CD4-positive, alpha-beta T cell treated with Interleukin-12 subunit alpha and Interleukin-12 subunit beta, for 1 hour (primary cell): ENCODE measurements at regions not wholly inside any gene's neighbourhood (a gene's known extent, or its start where the extent isn't known, plus 50 kb on each side); places are given as distances from the start of the nearest gene placed in this dataset.

Experiments
- DNase-seq: peaks from one replicate; pipeline ENCODE4 v3.0.0-alpha.2; 2020

- DNase-seq: no peak
These were observed 50.8 kb upstream of the NAV2 start for GRCh38 chr11:19661827-19662226.

DNA sequence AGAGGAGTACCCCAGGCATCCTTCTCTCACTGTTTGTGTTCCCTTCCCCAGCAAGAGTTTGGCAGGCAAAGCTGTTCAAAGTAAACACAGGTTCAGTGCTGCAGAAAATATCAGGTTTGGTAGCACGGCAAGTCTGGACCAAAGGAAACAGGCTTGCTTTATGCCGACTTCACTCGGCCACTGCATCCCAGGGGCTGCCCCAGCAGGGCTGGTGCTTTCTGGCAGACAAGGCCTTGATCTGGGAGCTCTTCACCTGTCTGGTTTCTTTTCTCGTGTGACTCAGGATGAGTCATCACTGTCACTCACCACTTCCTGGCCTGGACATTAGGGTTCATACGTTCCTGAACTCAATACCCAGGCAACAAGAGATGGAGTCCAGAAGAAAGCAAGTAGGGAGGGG, 52.6 kb upstream of the NAV2 start:
- DNase-seq: peak; percentile 4

GRCh38 chr11:19659529-19659928, 53.1 kb upstream of the NAV2 start:
- DNase-seq: no peak

GRCh38 chr11:19658344-19658743, 54.3 kb upstream of the NAV2 start:
- DNase-seq: no peak

DNA sequence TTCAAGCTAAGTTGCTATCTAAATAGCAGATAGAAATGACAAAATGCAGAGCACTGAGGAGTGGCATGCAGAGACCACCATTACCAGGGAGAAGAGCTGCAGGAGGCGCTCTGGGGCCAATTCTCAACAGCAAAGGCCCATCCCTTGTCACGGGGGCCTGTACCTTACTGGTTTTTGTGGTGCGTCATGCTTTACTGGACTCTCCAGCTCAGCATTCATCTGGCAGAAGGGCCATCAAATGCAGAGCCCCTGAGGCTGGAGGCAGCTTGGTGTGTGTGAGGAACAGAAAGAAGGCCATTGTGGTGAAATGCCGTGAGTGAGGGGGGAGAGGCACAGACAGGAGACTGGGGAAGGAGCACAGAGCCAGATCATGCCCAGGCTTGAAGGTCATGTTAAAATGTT, 56.5 kb upstream of the NAV2 start:
- no peak for DNase-seq

- no peak for DNase-seq
These were observed 59.8 kb upstream of the NAV2 start for GRCh38 chr11:19652623-19653375.

DNA sequence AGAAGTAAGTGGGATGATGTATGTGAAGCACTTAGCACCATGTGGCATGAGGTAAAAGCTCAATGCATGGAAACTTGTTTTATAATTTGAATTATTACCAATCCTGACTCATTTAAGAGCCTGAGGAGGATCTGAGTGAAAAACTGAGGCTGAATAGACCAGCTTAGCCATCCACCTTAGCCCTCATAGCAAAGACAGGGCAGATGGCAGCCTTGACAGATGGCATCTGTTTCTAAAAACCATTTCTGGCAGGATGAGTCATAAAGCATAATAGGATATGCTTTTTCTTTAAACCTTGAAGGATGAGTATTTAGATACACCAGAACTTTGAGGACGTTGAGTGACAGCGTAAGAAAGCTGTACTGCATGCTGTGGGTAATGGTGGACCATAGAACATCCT, 61.0 kb upstream of the NAV2 start:
- DNase-seq: no peak

DNA sequence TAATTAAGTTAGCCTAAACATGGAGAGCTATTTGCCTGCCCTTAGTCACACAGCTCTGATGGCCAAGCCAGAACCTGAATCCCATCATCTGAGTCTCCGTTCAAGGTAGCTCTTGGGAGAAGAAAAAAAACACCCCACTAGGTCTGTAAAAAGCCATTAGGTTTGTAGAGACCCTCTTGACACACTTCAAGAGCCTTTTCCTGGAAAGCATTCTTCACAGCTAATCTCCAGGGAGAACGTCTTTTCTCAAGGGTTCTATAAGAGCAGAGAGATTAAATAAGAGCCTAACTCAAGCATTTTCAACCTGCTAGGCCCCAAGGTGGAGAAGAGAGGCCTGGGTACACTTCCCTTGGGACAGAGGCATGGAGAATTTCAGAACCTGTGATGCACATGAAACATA, 61.6 kb upstream of the NAV2 start:
- DNase-seq: no peak

GRCh38 chr11:19650467-19650866, 62.2 kb upstream of the NAV2 start:
- no peak for DNase-seq

DNA sequence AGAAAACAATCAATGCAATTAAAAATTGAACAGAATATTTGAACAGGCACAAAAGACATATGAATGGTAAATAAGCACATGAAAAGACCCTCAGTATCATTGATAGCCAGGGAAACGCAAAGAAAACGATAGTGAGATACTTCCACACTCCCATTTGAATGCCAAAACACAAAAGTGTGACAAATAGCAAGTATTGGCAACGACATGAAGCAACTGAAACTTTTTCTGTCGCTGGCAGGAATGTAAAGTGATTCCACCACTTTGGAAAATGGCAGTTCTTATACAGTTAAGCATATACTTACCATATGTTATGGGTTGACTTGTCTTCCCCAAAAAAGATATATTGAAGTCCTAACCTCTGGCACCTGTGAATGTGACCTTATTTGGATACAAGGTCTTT, 62.9 kb upstream of the NAV2 start:
- DNase-seq: no peak

- no peak for DNase-seq
These were observed 64.3 kb upstream of the NAV2 start for GRCh38 chr11:19648321-19648720.

DNA sequence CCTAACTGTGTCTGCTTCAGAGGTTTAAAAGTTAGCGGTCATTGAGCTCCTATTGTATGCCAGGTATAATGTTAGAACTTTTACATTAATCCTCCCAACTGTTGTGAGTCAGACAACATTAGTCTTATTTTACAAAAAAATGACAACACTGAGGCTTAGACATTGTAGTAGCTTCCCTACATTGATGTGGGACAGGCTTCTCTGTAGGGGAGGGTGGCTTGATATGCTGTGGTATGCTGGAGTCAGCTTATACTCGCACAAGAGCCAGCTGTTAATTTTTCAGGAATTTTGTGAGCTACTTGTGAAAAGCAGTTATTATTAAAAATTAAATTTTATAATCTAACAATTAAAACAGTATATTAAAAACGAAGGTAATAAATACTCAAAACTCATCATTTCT, 64.8 kb upstream of the NAV2 start:
- DNase-seq: no peak

DNA sequence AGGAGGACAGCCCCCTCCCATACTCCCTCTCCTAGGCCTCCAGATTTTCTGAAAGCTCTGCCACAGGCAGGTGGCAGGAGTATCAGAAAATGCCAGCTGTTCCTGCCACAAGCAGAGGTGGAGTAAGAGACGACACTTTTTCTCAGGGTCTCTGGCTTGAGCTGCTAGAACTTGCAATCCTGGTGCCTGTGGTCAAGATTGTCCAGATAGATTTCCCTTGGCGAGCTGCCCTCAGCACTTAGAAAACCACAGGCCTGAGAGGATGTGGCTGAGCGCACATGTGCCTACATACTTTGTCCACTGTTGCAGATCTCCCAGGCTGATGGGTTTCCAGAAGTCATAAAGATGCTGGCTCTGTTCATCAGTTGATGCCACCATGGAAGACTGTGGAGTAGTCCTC, 65.7 kb upstream of the NAV2 start:
- no peak for DNase-seq

DNA sequence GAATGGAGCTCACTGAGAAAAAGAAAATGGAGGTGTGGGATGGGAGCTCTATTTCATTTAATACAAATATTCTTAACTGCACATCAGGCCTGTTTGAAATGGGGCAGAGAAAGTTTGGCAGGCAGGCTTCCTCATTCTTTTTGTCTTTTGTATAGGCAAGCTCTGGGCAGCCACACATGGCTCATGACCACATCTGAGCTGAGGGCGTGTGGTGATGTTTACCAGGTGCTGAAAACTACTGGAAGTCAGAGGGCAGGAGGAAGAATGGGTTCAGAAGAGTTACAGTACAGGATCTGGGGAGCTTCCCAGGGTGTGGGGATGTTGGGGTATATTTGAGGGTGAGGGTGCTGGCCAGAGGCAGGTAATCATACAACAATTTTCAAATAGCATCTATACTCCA, 66.3 kb upstream of the NAV2 start:
- no peak for DNase-seq

DNA sequence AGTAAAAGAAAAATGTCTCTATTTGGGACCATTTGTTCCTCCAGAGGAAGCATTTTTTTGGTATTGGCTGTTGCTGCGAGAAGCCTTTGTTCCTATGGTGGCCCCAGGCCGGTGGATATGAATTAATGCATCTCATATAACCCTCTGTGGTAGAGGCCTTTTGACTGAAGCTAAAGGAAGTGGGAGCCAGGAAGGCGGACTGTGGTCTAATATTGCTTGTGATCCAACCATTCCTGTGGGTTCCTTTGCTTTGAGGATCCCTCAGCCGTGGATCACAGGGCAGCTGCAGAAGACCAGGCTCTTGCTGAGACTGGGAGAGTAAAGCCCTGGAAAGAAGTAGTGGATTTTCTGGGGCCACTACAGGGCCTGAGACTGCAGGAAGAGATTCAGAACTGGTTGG, 68.3 kb upstream of the NAV2 start:
- no peak for DNase-seq

GRCh38 chr11:19642185-19643158, 70.2 kb upstream of the NAV2 start:
- no peak for DNase-seq

DNA sequence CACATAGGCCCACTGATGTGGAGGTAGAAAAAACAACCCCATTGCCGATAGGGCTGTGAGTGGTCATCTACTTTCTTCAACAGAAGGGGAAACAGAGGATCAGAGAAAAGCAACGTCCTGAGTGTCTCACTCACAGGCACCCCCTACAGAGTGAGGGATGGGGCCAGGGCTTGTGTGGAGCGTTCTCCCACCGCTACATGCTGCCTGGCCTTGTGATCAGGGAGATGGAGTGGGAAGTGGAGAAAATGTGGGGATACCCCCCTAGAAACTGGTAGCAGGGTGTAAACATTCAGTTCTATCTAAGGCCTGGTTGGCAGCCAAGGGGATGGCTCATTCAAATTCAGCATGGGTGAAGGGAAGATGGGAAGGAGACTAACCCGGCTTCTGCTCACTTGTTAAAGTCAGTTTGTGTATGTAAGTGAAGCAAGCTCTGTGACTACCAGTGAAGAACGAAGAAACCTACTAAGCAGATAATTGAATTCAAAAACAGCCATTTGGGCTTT, 73.0 kb upstream of the NAV2 start:
- DNase-seq: no peak

DNA sequence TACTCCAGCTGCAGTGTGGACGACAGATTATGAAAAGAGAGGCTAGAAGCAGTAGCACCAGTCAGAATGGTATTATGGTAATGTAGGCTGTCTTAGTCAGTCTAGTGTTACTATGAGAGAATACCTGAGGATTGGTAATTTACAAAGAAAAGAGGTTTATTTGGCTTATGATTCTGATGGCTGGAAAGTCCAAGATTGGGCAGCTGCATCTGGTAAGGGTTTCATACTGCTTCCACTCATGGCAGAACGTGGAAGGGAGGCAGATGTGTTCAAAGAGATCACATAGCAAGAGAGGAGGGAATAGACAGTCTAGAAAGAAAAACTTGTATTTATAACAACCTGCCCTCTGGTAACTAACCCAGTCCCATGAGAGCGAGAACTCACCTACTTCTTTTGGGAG, 77.3 kb upstream of the NAV2 start:
- no peak for DNase-seq

- no peak for DNase-seq
These were observed 79.4 kb upstream of the NAV2 start for GRCh38 chr11:19633276-19633675.

DNA sequence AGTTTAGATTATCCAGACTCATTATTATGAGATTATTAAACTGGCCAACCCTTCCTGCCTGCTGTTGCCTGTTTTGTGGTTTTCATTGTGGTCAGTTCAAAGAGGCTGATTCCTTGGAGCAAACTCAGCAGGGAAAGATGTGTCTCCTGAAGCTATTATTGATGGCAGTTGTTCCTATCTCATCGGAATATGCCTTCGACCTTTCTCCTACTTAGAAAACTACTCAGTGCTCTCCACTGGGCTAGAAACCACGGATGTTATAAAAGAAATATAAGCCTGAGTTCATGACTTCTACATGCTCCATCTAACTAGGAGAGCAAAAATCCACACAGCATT, 80.2 kb upstream of the NAV2 start:
- no peak for DNase-seq

DNA sequence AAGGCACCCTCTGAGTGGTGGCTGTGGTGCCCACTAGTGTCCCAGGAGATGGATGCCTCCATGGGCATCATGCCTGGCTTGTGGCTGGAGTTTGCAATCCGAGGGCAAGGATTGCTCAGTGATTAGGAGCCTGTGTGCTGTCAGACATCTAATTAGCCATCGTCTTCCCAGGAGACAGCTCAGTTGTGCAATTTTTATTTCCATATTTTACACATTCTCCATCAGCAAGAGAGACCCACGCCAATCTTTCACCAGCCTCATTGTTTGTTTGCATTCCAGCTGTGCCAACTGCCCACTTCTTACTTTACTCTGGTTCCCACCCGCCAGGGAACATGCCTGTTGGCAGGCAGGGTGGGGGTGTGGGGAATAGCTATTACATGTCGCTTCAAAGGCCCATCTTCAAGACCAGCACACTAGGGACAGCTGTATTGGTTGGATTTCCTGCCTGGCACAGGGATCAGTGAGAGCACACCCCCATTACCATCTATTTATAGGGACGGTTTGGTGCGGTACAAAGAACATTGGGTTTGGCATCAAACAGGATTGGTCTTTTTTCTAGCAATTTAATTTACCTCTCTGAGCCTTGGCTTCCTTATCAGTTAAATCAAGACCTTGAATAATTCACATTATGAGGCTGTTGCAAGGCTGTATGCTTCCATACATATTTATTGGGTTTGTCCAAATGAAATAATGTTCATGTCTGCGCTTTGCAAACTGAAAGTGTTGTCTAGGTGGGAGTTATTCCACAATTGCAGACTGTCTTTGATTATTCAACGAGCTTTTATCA, 80.7 kb upstream of the NAV2 start:
- DNase-seq: no peak

GRCh38 chr11:19628018-19628417, 84.6 kb upstream of the NAV2 start:
- DNase-seq: no peak

- DNase-seq: no peak
These were observed 85.1 kb upstream of the NAV2 start for GRCh38 chr11:19627566-19627965.
